H9 (cell line): ENCODE measurements at regions not wholly inside any gene's neighbourhood (a gene's known extent, or its start where the extent isn't known, plus 50 kb on each side); places are given as distances from the start of the nearest gene placed in this dataset.

Experiments
- DNase-seq: peaks from one replicate; pipeline ENCODE4 v3.0.0-alpha.2; 2017
- H2AFZ ChIP-seq: one replicate; pipeline ENCODE4 v1.6.1; 2013; ENCODE audit warnings: mild to moderate bottlenecking, low read length, control low read depth, moderate library complexity
- H2AK5ac ChIP-seq: 2 replicates; pipeline ENCODE4 v1.6.1; 2013; ENCODE audit warnings: low read length, control low read depth, mixed read lengths; ENCODE audit not compliant: insufficient read length
- H2BK120ac ChIP-seq: one replicate; pipeline ENCODE4 v1.6.1; 2013; ENCODE audit warnings: low read depth, mild to moderate bottlenecking, low read length, control low read depth, inconsistent platforms; ENCODE audit not compliant: poor library complexity, severe bottlenecking
- H2BK12ac ChIP-seq: 2 replicates; pipeline ENCODE4 v1.6.1; 2013; ENCODE audit warnings: low read length, control low read depth, mixed read lengths, low read depth; ENCODE audit not compliant: insufficient read length
- H2BK15ac ChIP-seq: 2 replicates; pipeline ENCODE4 v1.6.1; 2013; ENCODE audit warnings: low read depth, low read length, control low read depth
- H2BK20ac ChIP-seq: one replicate; pipeline ENCODE4 v1.6.1; 2013; ENCODE audit warnings: low read depth, mild to moderate bottlenecking, low read length, control low read depth, inconsistent platforms; ENCODE audit not compliant: poor library complexity, severe bottlenecking
- H2BK5ac ChIP-seq: 2 replicates; pipeline ENCODE4 v1.6.1; 2013; ENCODE audit warnings: low read length, control low read depth, mixed read lengths; ENCODE audit not compliant: insufficient read length
- H3K14ac ChIP-seq: 2 replicates; pipeline ENCODE4 v1.6.1; 2013; ENCODE audit warnings: low read length, control low read depth; ENCODE audit not compliant: insufficient read depth
- H3K18ac ChIP-seq: 2 replicates; pipeline ENCODE4 v1.6.1; 2013; ENCODE audit warnings: low read depth, mild to moderate bottlenecking, mixed read lengths, low read length, control low read depth; ENCODE audit not compliant: insufficient read length
- H3K23ac ChIP-seq: 2 replicates; pipeline ENCODE4 v1.6.1; 2013; ENCODE audit warnings: low read length, control low read depth, mixed read lengths, low read depth; ENCODE audit not compliant: insufficient read length
- H3K23me2 ChIP-seq: 2 replicates; pipeline ENCODE4 v1.6.1; 2013; ENCODE audit warnings: low read depth, mild to moderate bottlenecking, mixed read lengths, low read length, control low read depth; ENCODE audit not compliant: insufficient read length, poor library complexity, severe bottlenecking
- H3K27ac ChIP-seq: 2 replicates; pipeline ENCODE4 v1.5.1; 2013; ENCODE audit warnings: low read length, control low read depth, mixed read lengths, low read depth; ENCODE audit not compliant: insufficient read length
- H3K27me3 ChIP-seq: 2 replicates; pipeline ENCODE4 v1.6.1; 2013; ENCODE audit warnings: low read length, control low read depth, inconsistent platforms; ENCODE audit not compliant: insufficient read depth
- H3K4ac ChIP-seq: 2 replicates; pipeline ENCODE4 v1.6.1; 2013; ENCODE audit warnings: low read depth, mild to moderate bottlenecking, control low read depth, inconsistent platforms, low read length, moderate library complexity
- H3K4me1 ChIP-seq: 2 replicates; pipeline ENCODE4 v1.6.1; 2013; ENCODE audit warnings: low read length, control low read depth, inconsistent platforms; ENCODE audit not compliant: insufficient read depth
- H3K4me2 ChIP-seq: 2 replicates; pipeline ENCODE4 v1.6.1; 2013; ENCODE audit warnings: low read length, control low read depth, mixed read lengths; ENCODE audit not compliant: insufficient read length, insufficient read depth
- H3K56ac ChIP-seq: 2 replicates; pipeline ENCODE4 v1.6.1; 2013; ENCODE audit warnings: low read depth, mild to moderate bottlenecking, mixed read lengths, low read length, control low read depth; ENCODE audit not compliant: insufficient read length
- H3K79me1 ChIP-seq: 2 replicates; pipeline ENCODE4 v1.6.1; 2013; ENCODE audit warnings: low read depth, mild to moderate bottlenecking, moderate library complexity, low read length, control low read depth, inconsistent platforms; ENCODE audit not compliant: insufficient read depth, poor library complexity, severe bottlenecking
- H3K79me2 ChIP-seq: 2 replicates; pipeline ENCODE4 v1.6.1; 2013; ENCODE audit warnings: low read length, control low read depth, inconsistent platforms; ENCODE audit not compliant: insufficient read depth
- H3K9ac ChIP-seq: 2 replicates; pipeline ENCODE4 v1.6.1; 2013; ENCODE audit warnings: low read length, control low read depth, mixed read lengths; ENCODE audit not compliant: insufficient read length; ENCODE audit errors: extremely low read depth
- H3K9me3 ChIP-seq: one replicate; pipeline ENCODE4 v1.6.1; 2013; ENCODE audit warnings: low read depth, low read length, inconsistent platforms; ENCODE audit not compliant: control insufficient read depth
- H3T11ph ChIP-seq: one replicate; pipeline ENCODE4 v1.6.1; 2013; ENCODE audit warnings: mild to moderate bottlenecking, low read length, control low read depth, inconsistent platforms
- H4K20me1 ChIP-seq: one replicate; pipeline ENCODE4 v1.6.1; 2013; ENCODE audit not compliant: control insufficient read depth, insufficient read length, insufficient read depth
- H4K5ac ChIP-seq: 2 replicates; pipeline ENCODE4 v1.6.1; 2013; ENCODE audit warnings: low read depth, mild to moderate bottlenecking, mixed read lengths, low read length, control low read depth; ENCODE audit not compliant: insufficient read length
- H4K8ac ChIP-seq: replicated peaks from 2 replicates; pipeline ENCODE4 v1.6.1; 2013; ENCODE audit warnings: low read length, control low read depth, mixed read lengths, low read depth; ENCODE audit not compliant: insufficient read length
- H4K91ac ChIP-seq: 2 replicates; pipeline ENCODE4 v1.6.1; 2013; ENCODE audit warnings: low read depth, mild to moderate bottlenecking, moderate library complexity, mixed read lengths, low read length, control low read depth; ENCODE audit not compliant: insufficient read length
- H3K27ac Mint-ChIP-seq, 3 experiments: 2 replicates in 2 of 3; 3 replicates in 1 of 3; pipeline ENCODE4 v1.8.0; 2020 to 2021; ENCODE audit warnings: mixed read lengths in 3 of 3, mild to moderate bottlenecking in 1 of 3, moderate library complexity in 1 of 3
- H3K27me3 Mint-ChIP-seq: 2 replicates; pipeline ENCODE4 v1.8.0; 2021; ENCODE audit warnings: low read depth, mild to moderate bottlenecking, moderate library complexity, mixed read lengths
- H3K36me3 Mint-ChIP-seq, 3 experiments: 2 replicates in 2 of 3; 3 replicates in 1 of 3; pipeline ENCODE4 v1.8.0; 2020 to 2021; ENCODE audit warnings: low read depth in 3 of 3, mixed read lengths in 3 of 3; ENCODE audit not compliant: insufficient read depth in 1 of 3
- H3K4me1 Mint-ChIP-seq, 2 experiments: 2 replicates each; pipeline ENCODE4 v1.8.0; 2020; ENCODE audit warnings: mixed read lengths in 2 of 2
- H3K4me3 Mint-ChIP-seq, 2 experiments: 2 replicates in 1 of 2; 3 replicates in 1 of 2; pipeline ENCODE4 v1.8.0; 2020 to 2021; ENCODE audit warnings: mild to moderate bottlenecking in 2 of 2, mixed read lengths in 2 of 2, moderate library complexity in 1 of 2
- H3K9me3 Mint-ChIP-seq, 2 experiments: 2 replicates in 1 of 2; 3 replicates in 1 of 2; pipeline ENCODE4 v1.8.0; 2020; ENCODE audit warnings: mild to moderate bottlenecking in 2 of 2, mixed read lengths in 2 of 2, moderate library complexity in 1 of 2
- CTCF ChIP-seq: fragments of 200-600 bp; sonication (generic); conservative IDR thresholded peaks from 3 replicates; pipeline ENCODE4 v1.8.0; 2021; ENCODE audit warnings: antibody characterized with exemption, mild to moderate bottlenecking
- WGBS: extraction: QIAGEN DNeasy Blood & Tissue Kit; methylation state at CpG from one replicate; pipeline ENCODE4 v1.1.7; 2013; ENCODE audit warnings: missing lambda C conversion rate, low lambda C conversion rate, mixed read lengths; ENCODE audit not compliant: insufficient read length; ENCODE audit errors: extremely low coverage; 5-methylcytosine and 5-hydroxymethylcytosine counted together

DNA sequence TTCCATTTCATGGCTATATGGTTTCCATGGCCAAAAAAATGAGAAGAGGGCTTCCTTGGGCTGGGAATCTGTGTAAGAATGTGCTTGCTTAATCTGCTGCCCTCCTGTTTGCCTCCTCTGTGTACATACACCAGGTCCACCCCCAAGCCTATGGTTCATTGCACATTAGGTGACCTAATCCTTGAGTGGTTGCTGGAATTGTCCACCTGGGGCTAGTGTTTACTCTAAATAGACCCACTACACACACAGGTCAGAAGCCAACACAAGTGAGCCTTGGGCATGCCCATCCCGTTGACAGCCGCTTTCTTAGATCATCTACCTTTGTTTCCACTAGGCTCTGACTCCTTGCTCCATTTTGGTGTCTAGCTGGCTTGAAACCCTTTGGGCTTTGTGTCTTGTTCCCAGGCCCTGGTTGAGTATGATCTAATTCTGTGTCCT is 59.2 kb upstream of the ATL2 start:
- H3K27me3 Mint-ChIP-seq, result peaks cover 13% of the 10 kb centered on the region

More for the DNA sequence above, 59.2 kb upstream of the ATL2 start:
- H2AK5ac ChIP-seq, result no peak overlapping the region
- H3K56ac ChIP-seq, result no peak overlapping the region
- peaks cover 2% of the 10 kb centered on the region; the same call in 1 of the 2 replicates for H3K4me1 ChIP-seq
- H3K27ac ChIP-seq, result no peak overlapping the region
- H2BK120ac ChIP-seq, result no peak overlapping the region
- H3K14ac ChIP-seq, result no peak overlapping the region
- Mint-ChIP-seq H3K9me3 (peaks cover 0 to 4% of the 10 kb centered on the region in 2 experiments; a peak in 1 of 5 replicates), H3K36me3 (peaks cover 0 to 9% (median 3%) of the 10 kb centered on the region in 3 experiments; a peak in 3 of 7 replicates), H3K4me3 (no peak overlapping the region), H3K4me1 (peaks cover 31 to 33% of the 10 kb centered on the region in 2 experiments), H3K27ac (no peak overlapping the region)
- no peak overlapping the region for H2AFZ ChIP-seq
- no peak overlapping the region for H2BK15ac ChIP-seq
- H3K9ac ChIP-seq, result no peak overlapping the region
- no peak for DNase-seq
- no peaks in the 10 kb centered on the region for H3K79me2 ChIP-seq
- no peak overlapping the region for H3K4me2 ChIP-seq
- H3T11ph ChIP-seq, result no peak overlapping the region
- no peak overlapping the region for H2BK20ac ChIP-seq
- H4K20me1 ChIP-seq, result no peaks in the 10 kb centered on the region
- no peak overlapping the region for H4K8ac ChIP-seq
- H4K91ac ChIP-seq, result no peak overlapping the region
- no CpG with 5 or more reads among the region's 2 CpGs for WGBS
- H3K27me3 ChIP-seq, result no peaks in the 10 kb centered on the region
- no peaks in the 10 kb centered on the region for H3K79me1 ChIP-seq
- no peak overlapping the region for H3K23ac ChIP-seq
- no peak overlapping the region for H2BK12ac ChIP-seq
- H3K9me3 ChIP-seq, result no peaks in the 10 kb centered on the region
- no peak overlapping the region for H3K18ac ChIP-seq
- H4K5ac ChIP-seq, result no peak overlapping the region
- H3K23me2 ChIP-seq, result no peaks in the 10 kb centered on the region
- no peak overlapping the region for H3K4ac ChIP-seq
- no peak overlapping the region for H2BK5ac ChIP-seq
- TF ChIP-seq CTCF, result no peak
